C4-2B (cell line): ENCODE measurements at regions not wholly inside any gene's neighbourhood (a gene's known extent, or its start where the extent isn't known, plus 50 kb on each side); places are given as distances from the start of the nearest gene placed in this dataset.

Experiments
- CTCF ChIP-seq: fragments of 450-650 bp; conservative IDR thresholded peaks from 2 replicates; pipeline ENCODE4 v1.5.1; 2017; ENCODE audit warnings: mild to moderate bottlenecking
- ZFX ChIP-seq: fragments of 450-650 bp; IDR thresholded peaks from 2 replicates; pipeline ENCODE4 v1.6.1; 2017

- TF ChIP-seq CTCF (no peak), ZFX (no peak)
Measured at GRCh38 chr3:103968131-103968530, 1398.6 kb upstream of the ALCAM start.
